ENCODE measurements at regions not wholly inside any gene's neighbourhood (a gene's known extent, or its start where the extent isn't known, plus 50 kb on each side); places are given as distances from the start of the nearest gene placed in this dataset.
"Not testable (repeated sequence)": the region's sequence is repeated elsewhere in the genome, so short reads cannot be mapped to it uniquely, and the experiment has no call there.

DNA sequence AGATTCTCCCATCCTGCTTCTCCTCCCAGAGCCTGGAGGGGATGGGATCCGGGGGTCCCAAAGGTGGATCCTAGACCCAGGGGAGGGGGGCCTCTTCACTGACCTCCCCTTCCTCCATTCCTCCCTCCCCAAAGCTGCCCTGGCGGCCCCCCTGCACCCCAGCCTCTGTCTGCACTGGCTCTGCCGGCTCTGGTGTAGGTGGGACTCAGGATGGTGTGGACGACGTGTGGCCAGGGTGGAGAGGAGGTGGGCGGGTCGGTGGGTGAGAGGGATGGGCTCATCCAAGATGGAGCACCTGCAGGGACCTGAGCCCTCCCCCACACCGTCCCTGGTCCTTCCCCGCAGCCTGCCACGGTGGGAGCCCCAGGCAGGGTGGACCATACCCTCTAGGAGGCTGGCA, 355.6 kb downstream of the TMEM121 start:
- not testable (repeated sequence) for DNase-seq

DNA sequence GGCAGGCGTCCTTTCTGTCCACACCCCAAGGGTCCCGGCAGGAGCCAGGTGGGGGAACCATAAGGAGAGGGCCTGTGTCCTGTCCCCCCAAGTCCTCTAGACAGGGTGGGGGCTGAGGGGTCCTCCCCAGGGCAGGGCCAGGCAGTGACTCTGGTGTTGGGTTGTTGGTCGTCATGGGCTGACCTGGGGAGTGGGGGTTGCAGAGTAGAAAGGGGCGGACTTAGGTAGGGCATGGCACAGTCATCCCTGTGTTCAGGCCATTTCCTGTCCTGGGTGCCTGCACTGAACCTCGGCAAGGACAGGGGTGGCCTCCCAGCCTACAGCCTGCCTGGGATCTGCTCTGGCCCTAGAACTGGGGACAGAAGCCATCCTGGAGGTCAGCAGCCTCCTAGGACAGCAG, 356.2 kb downstream of the TMEM121 start:
- DNase-seq, result peak; percentile 11

DNA sequence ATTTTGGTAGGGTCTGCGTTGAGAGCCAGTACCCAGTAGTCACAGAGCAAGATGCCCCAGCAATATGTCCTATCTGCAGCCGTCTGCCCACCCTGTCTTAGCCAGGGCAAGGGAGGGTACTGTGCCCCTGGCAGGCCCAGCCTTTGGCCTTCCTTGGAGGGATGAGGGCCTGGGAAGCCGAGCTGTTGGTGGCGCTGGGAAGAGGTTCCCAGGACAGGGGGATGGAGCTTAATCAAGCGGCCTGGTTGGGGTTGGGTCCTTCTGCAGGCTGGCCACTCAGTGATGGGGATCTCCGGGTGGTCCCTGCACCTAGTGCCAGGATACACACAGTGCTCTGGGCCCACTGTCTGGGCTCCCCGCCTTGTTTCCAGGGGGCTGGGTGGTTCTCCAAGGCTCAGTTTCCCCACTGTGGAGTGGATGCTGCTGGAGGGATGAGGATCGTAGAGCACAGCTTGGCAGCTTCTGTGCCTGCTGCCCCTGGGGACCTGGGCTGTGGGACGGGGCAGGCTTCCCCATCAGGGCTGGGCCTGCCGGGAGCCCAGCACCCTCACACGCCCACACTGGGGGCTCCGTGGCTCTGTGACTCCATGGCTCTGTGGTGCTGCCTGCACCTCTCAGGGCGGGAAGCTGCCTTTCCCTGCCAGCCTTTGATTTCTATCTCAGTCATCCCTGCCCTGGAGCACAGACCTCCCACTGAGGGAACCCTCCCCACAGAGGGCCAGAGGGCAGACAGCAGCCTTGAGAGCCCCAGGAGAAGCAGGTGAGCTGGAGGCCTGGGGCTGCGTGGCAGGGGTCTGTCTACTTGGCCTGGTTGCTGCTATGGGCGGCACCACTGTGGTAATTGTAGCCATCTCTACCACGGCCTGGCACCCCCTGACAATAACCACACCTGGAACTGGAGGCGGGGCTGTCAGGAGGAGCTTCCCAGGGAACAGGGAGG, 357.0 kb downstream of the TMEM121 start:
- peak; percentile 10 for DNase-seq

DNA sequence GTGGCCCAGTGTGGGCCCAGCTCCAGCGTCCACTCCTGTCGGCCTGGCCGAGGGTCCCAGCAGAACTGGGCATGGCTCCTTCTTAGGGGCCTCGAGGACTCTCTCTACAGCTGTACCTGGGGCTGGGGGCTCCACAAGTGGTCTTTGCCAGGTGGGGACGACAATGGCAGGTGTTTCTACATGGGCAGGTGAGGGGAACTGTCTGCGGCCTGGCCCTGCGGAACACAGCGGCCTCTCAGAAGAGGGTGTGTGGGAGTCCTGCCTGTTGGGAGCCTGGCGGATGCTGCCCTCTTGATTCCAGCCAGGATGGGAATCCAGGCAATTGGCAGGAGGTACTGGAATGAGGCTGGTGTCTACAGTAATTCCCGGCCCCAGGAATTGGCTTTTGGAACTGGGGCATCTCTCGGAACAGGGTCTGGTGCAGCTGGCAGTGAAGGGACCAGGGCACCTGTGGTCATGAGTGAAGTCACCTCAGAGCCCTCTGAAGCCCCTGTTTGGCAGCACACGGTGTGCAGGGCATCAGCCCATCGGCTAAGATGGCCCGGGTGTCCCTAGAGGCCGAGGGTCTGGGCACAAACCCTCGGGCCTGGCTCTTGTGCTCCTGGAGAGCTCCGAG, 357.9 kb downstream of the TMEM121 start:
- DNase-seq, result peak; percentile 12

DNA sequence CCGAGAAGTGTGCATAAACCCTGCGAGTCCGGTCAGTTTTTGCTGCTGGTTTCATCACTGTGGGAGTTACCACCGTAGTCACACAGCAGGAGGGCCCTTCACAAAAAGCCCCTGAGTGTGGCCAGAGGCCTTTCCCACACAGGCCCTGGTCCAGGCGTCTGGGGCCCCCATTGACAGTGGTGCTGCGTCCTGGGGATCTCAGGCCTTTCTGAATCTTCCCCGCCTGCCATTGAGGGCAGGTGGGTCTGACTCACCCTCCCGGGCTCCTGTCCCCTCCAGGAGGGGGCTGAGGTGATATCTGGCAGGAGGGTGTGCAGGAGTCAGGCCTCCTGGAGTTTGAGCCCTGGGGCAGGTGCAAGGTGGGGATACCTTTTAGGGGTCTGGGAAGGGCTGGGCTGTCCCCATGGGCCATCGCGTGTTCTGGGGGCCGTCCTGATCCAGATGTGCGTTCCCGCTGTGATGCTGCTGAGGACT, 358.5 kb downstream of the TMEM121 start:
- no peak for DNase-seq

DNA sequence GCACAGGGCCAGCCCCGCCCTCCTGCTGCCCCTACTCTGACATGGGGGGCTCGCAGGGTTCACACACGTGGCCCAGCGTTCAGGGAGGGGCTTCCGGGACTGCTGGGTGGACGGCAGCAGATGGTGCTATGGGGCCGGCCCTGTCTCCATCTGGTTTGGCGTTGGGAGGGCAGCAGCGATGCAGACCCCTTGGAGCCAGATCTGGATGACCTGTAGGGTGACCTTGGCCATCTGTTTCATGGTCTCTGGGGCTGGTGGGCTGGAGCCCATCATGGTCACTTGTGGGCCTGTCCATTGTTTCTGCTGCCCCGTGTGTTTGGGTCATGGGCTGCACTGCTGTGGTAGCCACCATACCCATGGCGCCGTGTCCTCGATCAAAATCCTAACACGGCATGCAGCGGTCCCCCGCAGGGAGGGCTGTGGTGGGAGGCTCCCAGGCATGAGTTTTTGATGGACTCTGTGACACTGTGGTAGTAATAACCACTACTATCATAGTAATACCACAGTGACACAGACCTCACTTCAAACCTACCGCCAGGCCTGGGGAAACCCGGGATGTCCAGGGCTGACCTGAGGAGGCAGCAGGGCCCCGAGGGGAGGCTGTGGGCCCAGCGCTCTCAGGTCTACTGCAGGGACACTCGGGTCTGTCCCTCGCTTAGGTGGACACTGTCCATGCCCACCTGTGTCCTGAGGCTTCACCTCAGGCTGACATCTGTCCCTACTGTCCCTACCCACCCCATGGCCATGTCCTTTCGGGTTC, 359.4 kb downstream of the TMEM121 start:
- peak; percentile 8 for DNase-seq

DNA sequence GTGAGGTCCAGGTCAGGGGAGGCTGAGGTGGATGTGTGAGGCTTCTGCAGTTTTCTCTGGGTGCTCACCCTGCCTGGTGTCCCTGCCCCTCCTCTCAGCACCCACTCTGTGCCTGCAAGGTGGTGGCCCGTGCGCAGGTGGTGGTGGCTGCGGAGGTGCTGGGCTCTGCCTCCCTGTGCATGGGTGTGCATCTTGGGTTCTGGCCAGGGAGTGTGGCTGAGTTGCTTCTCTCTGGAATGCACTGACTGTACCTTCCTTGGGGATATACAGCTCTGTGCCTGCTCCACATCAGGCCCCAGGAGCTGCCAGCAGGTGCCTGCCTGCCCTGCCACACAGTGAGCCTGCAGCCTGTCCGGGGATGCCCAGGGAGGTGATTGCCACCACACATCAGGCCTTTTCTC, 360.4 kb downstream of the TMEM121 start:
- DNase-seq, result peak; percentile 11

DNA sequence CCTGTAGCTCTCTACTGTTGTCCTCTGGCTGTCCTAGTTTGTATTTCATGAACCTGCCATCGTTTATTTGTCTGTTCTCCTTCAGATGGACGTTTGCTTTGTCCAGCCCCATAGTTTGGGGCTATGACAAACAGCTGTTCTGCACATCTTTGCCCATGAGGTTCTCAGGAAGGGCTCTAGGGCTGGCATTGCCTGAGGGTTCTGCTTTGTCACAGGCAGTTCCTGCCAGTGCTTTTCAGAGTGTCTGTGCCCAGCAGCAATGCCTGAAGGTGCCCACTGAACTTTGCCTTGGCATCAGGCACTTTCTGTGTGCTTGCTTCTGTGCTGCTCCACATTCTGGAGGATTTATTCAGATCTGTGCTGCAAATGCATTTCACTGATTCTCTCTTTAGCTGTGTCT, 361.3 kb downstream of the TMEM121 start:
- DNase-seq, result peak; percentile 7

DNA sequence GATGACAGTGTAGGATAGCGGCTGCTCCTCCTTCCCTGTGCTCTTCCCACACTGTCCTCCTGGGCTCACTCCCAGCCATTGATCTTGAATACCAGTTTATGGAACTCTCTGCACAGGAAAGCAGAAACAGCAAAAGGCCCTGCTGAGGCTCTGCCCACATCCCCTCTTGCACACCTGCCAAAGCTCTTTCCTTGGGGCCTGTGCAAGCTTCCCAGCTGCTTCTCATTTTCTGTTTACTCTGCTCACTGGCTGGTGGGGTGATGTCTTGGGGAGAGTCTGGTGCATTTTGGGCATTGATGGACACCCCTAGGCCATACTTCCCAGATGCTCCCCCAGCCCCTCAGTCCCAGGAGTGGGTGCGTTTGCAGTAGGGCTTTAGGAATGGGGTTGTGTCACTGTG, 361.8 kb downstream of the TMEM121 start:
- no peak for DNase-seq

DNA sequence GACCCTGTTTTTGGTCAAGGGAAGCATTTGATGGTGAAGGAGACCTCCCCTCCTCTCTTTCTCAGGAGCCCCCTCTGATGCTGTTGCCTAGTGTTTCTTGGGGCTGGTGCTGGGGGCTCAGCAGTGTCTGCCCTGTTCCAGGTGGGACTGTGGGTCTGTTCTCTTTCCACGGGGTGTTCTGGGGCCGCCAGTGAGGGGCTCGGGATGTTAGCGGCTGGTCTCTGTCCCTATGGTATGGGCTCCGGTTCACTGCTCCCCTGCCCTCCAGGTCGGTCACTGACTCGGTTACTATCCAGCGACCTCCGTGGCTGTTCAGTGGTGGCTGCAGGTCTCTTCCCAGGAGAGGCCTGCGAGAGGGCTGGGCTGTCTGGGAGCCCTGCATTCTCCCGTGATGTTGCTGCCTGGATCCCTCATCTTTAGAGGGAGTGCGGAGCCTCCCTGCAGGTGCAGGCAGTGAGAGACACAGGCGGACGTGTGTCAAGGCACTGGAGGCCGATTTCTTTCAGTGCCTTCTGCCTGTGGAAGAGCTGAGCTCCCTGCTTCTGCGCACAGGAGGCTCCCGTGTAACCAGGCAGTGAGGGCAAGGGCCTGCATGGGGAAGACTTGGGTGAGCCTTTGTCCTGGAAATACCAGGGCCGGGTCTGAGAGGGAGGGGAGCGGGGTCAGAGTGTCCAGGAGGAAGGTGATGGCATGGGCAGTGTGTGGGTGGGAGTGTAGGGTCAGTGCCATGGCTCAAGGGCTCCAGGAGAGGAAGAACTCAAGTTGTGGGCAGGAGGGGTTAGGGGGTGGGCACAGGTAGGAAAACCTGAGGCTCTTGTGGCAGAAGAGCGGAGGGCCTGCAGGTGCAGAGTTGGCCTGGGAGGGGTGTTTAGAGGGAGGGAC, 362.6 kb downstream of the TMEM121 start:
- DNase-seq, result peak; percentile 7

DNA sequence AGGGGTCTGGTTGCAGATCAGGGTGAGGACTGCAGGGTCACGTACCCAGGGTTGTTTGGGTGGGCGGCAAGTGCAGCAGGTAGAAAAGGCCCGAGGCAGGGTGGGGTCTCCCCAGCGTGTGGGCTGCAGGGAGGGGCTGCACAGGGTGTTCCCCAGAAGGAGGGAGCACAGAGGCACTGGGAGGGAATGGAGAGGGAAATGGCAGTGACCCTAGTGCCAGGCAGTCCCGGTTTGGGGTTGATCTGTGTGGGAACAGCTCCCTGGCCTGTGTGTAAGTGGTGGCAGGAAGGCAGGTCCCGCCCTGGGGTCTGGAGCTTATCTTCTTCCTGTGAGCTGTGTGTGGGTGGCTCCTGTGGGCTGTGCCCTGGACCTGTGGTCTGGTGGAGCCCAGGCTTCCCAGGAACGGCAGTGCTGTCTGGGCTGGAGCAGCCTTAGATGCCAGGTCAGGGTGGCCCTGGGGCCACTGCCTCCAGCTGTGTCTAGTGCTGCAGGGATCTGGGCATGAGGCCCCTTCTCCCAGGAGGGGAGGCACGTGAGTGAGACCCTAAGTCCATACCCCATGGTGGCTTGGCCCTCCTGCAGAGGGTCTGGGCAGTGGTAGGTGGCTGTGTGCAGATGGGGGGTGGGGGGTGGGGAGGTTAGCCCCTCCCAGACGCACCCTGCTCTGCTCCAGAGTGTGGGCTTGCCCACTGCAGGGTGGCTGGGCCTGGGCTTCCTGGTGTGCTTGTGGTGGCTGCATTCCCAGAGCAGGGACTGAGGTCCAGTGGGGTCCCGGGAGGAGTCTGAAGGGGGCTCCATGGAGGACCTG, 363.5 kb downstream of the TMEM121 start:
- DNase-seq, result peak; percentile 11

DNA sequence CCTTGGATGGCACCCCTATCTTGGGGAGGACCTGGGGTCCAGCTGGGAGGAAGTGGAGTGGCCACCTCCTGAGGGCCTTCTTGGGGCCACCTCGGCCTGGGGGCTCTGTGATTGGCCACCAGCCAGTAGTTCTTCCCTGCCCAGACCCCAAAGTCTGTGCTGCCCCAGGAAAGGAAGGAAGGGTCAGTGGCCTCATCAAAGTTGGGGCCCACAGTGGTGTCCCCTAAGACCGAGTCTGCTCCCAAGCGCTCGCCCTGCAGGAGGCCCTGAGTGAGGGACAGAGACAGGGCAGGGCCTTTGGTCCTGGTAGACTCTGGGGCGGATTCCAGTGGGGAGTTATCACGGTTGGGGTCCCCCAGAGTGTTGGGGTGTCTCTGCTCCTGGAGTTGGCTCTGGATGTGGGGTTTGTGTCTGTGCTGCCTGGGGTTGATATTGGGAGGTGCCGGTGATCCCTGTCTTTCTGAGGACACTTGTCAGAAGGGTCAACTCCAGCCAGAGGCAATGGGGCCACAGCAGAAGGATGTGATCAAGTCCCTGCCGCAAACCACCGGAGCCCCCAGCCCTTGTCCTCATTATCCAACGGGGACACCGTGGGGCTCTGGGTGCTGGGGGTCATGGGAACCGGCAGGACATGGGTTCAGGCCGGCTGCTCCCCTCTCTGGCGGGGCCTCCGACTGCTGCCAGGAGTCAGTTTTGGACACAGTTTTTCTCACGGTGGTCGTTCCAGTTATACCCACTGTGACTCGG, 364.3 kb downstream of the TMEM121 start:
- DNase-seq, result peak; percentile 11

DNA sequence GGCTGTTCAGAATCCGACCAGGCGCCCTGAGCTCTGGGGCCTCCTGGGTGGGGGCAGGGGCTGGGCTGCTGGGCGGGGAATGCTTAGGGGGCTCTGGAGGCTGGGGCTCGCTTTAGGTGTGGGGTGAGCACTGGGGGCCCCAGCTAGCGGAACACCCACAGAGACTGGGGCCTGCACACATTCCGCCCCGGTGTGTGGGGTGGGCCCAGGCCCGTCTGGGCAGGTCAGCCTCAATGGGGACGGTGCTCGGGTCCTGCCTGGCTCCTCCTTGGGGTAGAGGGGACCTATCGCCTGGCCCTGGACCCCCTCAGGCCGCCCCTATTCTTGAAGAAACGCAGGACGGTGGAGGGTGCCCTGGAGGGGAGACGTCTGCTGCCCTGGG, 364.8 kb downstream of the TMEM121 start:
- DNase-seq, result peak; percentile 12

DNA sequence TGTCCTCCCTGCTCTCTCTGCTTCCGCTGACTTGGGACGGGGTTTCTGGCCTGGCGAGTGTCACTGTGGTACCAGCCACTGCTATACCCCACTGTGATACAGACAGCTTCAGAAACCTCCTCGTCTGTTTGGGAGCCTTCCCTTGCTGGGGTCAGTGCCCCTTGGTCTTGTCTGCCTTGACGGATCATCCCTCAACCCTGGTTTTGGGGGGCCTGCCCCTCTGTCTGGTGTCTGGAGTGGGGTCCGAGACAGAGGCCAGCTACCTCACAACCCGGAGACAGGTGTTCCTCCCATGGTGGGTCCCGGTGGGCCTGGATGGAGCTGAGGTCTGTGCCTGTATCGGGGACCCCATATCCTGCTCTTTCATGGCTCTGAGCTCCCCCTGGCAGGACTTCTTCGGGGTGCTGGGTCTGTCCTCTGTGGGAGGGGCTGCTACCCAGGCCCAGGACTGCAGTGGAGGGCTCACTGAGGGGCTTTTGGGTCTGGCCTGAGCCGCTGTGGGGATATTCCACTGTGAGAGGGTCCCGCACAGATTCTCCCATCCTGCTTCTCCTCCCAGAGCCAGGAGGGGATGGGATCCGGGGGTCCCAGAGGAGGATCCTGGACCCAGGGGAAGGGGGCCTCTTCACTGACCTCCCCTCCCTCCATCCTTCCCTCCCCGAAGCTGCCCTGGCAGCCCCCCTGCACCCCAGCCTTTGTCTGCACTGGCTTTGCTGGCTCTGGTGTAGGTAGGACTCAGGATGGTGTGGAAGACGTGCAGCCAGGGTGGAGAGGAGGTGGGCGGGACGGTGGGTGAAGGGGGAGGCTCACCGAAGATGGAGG, 365.5 kb downstream of the TMEM121 start:
- DNase-seq, result peak; percentile 8

DNA sequence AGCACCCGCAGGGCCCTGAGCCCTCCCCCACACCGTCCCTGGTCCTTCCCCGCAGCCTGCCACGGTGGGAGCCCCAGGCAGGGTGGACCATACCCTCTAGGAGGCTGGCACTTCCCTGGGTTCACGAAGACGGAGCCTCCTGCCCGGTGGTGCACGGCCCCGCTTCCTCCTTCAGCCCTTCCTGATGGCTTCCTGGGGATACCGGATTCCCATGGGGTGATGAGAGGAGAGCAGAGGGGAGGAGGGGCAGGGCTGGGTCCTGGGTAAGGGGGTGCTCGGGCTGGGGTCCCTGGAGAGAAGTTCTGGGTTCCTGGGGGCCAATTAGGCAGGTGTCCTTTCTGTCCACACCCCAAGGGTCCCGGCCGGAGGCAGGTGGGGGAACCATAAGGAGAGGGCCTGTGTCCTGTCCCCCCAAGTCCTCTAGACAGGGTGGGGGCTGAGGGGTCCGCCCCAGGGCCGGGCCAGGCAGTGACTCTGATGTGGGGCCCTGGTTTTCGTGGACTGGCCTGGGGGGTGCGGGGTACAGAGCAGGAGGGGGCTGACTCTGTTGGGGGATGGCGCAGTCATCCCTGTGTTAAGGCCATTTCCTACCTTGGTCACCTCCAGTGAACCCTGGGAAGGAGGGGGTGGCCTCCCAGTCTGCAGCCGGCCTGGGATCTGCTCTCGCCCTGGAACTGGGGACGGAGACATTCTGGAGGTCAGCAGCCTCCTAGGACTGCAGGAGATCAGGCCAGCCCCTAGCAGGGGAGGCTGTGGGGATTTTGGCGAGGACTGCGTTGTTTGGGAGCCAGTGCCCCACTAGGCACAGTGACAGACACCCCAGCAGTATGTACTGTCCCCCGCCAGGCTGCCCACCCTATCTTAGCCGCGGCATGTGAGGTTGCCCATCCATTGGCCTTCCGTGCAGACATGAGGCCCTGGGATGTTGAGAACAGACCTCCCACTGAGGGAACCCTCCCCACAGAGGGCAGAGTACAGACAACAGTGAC, 366.4 kb downstream of the TMEM121 start:
- DNase-seq, result peak; percentile 8

DNA sequence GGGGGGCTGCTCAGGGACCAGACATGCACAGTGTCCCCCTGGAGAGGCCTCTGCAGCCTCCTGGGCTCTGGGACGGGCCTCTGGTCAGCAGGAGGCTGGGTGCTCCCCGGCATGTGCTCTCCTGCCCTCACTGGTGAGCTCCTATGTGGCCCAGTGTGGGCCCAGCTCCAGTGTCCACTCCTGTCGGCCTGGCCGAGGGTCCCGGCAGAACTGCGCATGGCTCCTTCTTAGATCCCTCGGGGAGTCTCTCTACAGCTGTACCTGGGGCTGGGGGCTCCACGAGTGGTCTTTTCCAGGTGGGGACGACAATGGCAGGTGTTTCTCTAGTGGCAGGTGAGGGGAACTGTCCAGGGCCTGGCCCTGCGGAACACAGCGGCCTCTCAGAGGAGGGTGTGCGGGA, 367.3 kb downstream of the TMEM121 start:
- peak; percentile 6 for DNase-seq

DNA sequence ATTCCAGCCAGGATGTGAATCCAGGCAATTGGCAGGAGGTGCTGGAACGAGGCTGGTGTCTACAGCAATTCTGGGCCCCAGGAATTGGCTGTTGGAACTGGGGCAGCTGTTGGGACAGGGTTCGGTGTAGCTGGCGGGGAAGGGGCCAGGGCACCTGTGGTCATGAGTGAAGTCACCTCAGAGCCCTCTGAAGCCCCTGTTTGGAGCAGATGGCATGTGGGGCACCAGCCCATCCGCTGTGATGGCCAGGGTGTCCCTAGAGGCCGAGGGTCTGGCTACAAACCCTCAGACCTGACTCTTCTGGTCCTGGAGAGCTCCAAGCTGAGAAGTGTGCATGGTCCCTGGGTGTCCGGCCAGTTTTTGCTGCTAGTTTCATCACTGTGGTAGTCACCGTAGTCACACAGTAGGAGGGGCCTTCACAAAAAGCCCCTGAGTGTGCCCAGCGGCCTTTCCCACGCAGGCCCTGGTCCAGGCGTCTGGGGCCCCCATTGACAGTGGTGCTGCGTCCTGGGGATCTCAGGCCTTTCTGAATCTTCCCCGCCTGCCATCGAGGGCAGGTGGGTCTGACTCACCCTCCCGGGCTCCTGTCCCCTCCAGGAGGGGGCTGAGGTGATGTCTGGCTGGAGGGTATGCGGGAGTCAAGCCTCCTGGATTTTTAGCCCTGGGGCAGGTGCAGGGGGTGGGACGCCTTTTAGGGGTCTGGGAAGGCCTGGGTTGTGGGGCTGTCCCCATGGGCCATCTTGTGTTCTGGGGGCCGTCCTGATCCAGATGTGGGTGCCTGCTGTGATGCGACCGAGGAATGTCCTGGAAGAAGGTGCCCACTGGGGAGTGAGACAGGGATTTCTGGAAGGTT, 368.0 kb downstream of the TMEM121 start:
- peak; percentile 4 for DNase-seq

Data from activated CD8-positive, alpha-beta memory T cell treated with anti-CD3 and anti-CD28 coated beads, Interleukin-2, amount 50 U/mL, for 4 hours (primary cell).